LNCAP (cell line): ENCODE measurements at regions not wholly inside any gene's neighbourhood (a gene's known extent, or its start where the extent isn't known, plus 50 kb on each side); places are given as distances from the start of the nearest gene placed in this dataset.

Source experiments
- CTCF ChIP-seq: fragments of 450-650 bp; IDR thresholded peaks from 2 replicates; pipeline ENCODE4 v1.5.1; 2017; ENCODE audit warnings: mild to moderate bottlenecking

DNA sequence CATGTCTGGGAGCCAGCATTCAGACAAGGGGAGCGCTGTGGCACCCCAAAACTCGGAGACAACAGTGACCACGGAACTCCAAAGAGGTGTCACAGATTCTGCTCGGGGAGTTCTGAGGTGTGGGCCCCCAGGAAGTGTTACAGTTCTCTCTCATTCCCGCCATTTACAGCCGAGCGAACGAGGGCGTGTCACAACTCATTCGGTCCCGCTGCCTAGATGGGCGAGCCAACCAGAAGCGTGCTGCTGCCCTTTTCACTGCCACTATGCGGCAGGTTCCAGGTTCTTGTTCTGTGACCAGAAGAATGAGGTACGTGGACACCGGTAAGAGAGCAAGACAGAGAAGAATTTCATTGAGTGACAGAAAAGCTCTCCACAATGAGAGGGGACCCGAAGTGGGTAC lies 1370.6 kb upstream of the AGA start:
- TF ChIP-seq CTCF, result no peak

- TF ChIP-seq CTCF, result no peak
These were observed 1372.7 kb upstream of the AGA start for GRCh38 chr4:178814908-178815307.

- TF ChIP-seq CTCF, result no peak
These were observed 1381.5 kb upstream of the AGA start for GRCh38 chr4:178823673-178824295.

- TF ChIP-seq CTCF, result no peak
These were observed 1394.6 kb upstream of the AGA start for GRCh38 chr4:178836865-178837264.

DNA sequence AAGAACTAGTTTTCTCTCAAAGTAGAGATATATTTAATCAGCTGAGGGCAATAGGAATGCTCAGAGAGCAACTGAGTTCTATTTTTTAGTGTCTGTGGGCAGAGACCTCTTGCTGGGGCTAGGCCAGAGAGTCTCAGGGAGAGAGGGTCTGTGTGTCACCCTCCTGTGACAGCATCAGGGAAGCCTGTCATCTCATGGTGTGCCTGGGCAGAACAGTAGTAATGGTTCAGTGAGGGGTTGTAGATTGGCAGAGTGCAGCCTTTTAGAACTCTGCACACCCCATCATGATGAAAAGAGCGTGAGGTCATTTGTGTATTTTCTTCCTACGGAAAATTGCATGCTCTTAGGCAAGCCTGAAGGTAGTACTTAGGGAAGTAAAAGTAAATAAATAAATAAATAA lies 1396.5 kb upstream of the AGA start:
- TF ChIP-seq CTCF, result no peak

DNA sequence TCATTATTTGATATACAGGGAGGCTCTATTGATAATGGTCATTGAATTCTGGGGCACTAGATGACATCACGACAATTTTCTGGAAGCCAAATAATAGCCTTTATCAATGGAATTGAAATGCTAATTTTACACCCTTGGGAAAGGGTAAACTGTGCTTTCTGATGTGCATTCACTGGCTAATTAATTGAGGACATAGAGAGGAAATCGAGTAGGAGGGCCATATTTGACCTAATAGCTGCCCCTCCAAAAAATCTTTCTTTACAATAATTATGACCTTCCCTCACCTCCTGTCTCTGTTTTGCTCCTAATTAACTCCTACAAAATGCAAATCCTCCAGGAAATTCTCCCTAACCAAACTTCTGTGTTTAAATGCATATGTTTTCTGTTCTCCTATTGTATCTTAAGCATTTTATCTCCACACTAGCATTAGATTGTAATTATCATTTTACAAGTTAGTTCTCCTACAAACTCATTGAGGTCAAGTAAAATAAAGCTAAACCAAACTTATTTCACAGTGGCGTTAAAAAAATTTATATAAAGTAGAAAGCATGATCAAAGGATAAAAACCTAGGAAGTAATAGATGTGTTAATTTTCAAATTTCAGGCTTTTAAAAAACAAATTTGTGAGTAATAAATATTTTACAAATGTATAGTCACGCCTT lies 1414.0 kb upstream of the AGA start:
- TF ChIP-seq CTCF, result no peak

DNA sequence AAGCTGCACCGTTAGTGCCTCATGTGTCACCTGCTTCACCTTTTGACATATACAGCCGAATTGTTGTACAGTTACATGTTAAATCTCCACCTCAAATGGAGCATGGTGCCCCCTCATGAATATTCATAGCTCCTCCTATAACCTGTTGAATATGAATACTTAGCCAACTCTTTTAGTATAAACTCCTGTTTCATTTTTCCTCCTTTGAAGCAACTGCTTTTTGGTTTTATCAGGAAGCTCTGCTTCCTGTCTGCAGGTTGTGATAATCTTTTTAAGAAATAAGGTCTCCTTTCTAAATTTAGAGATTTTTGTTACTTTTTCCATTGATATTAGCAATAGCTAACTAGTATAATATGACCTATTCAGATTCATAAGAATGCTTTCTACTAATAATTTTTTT lies 1429.2 kb upstream of the AGA start:
- TF ChIP-seq CTCF, result no peak
